Adrenal gland (tissue), 9 donors: ENCODE measurements at regions not wholly inside any gene's neighbourhood (a gene's known extent, or its start where the extent isn't known, plus 50 kb on each side); places are given as distances from the start of the nearest gene placed in this dataset.

Experiments
- DNase-seq, 7 donors: peaks; one replicate each; pipeline ENCODE4 v3.0.0-alpha.2; 2019 to 2020
- H3K27ac ChIP-seq, 5 donors: fragments of 200-600 bp; sonication (generic) in 4 of 5; 1 replicate in 3 of 5; 2 replicates in 2 of 5; pipeline versions ENCODE4 v1.5.1 to v1.8.0; 2016 to 2020; ENCODE audit warnings: mild to moderate bottlenecking in 1 of 5
- H3K27me3 ChIP-seq: fragments of 200-600 bp; 2 replicates; pipeline ENCODE4 v1.8.0; 2021
- H3K36me3 ChIP-seq, 2 donors: fragments of 200-600 bp; replicated peaks in 1 of 2; 1 replicate in 1 of 2; 2 replicates in 1 of 2; pipeline versions ENCODE4 v1.5.1 to v1.8.0; 2018 to 2022
- H3K4me1 ChIP-seq, 2 donors: fragments of 200-600 bp; replicated peaks in 1 of 2; 1 replicate in 1 of 2; 2 replicates in 1 of 2; pipeline versions ENCODE4 v1.5.1 to v1.8.0; 2018 to 2021
- H3K4me3 ChIP-seq, 4 donors: fragments of 200-600 bp; sonication (generic) in 3 of 4; one replicate each; pipeline ENCODE4 v1.5.1; 2016 to 2018
- H3K9me3 ChIP-seq, 3 donors: fragments of 200-600 bp; sonication (generic) in 1 of 3; replicated peaks in 1 of 3; 1 replicate in 2 of 3; 2 replicates in 1 of 3; pipeline versions ENCODE4 v1.5.1 to v1.8.0; 2016 to 2021
- CTCF ChIP-seq, 6 experiments: fragments of 450-650 bp in 4 of 6; fragments of 200-600 bp in 2 of 6; sonication (generic) in 1 of 6; IDR thresholded peaks; 1 replicate in 5 of 6; 2 replicates in 1 of 6; pipeline versions ENCODE4 v1.5.1 to v1.8.0; 2016 to 2021; ENCODE audit warnings: antibody characterized with exemption in 6 of 6, mild to moderate bottlenecking in 2 of 6, moderate library complexity in 1 of 6
- POLR2A ChIP-seq, 2 donors: fragments of 450-650 bp; IDR thresholded peaks; one replicate each; pipeline ENCODE4 v1.6.1; 2017; ENCODE audit warnings: antibody characterized with exemption in 2 of 2, mild to moderate bottlenecking in 2 of 2, moderate library complexity in 1 of 2
- WGBS, 4 donors: extraction: QIAGEN DNeasy Blood & Tissue Kit in 2 of 4; methylation state at CpG; one replicate each; pipeline versions ENCODE4 v1.1.5 to v1.1.7; 2013 to 2017; 5-methylcytosine and 5-hydroxymethylcytosine counted together
- intact Hi-C, 2 donors: fragments of 100-400 bp; cut with DNase I; formaldehyde crosslinking; loops; one replicate each; pipeline versions ENCODE4 v1.14.1 to v1.15.0; 2022 to 2023
- donor health status: healthy with polysubstance abuse.
- donor health status: Bipolar disorder and iron deficiency.
- donor health status: DM: yes; HTN: yes; CAD: no.
- donor health status: DM: no; HTN: no; CAD: no.
- donor health status: DM: no; HTN: no; CAD: no.

GRCh38 chrX:39556056-39556455, 541.7 kb downstream of the BCOR start:
- no peak overlapping the region for H3K27ac ChIP-seq
- no peaks in the 10 kb centered on the region for H3K36me3 ChIP-seq
- peaks cover 6% of the 10 kb centered on the region for H3K27me3 ChIP-seq
- no peak for TF ChIP-seq CTCF (IDR thresholded peaks at IDR 0.05)
- no peak for TF ChIP-seq POLR2A (IDR thresholded peaks at IDR 0.05)
- intact Hi-C loops: no loop called here
- H3K9me3 ChIP-seq: no peaks in the 10 kb centered on the region
- no peak for DNase-seq
- WGBS, 4 donors: 84 to 98% (median 92%) methylated on average over 3 of the region's 3 CpGs
- no peak overlapping the region for H3K4me3 ChIP-seq
- H3K4me1 ChIP-seq: no peaks in the 10 kb centered on the region

GRCh38 chrX:39559229-39559628, 538.5 kb downstream of the BCOR start:
- TF ChIP-seq POLR2A (IDR thresholded peaks at IDR 0.05): no peak
- TF ChIP-seq CTCF (IDR thresholded peaks at IDR 0.05): no peak
- 79 to 83% (median 82%) methylated on average over 4 of the region's 4 CpGs for WGBS, 4 donors
- intact Hi-C loops: no loop called here
- DNase-seq: no peak
- Histone ChIP-seq H3K9me3 (no peaks in the 10 kb centered on the region), H3K4me1 (no peaks in the 10 kb centered on the region), H3K4me3 (no peak overlapping the region), H3K36me3 (no peaks in the 10 kb centered on the region), H3K27ac (no peak overlapping the region), H3K27me3 (peaks cover 4% of the 10 kb centered on the region)

GRCh38 chrX:39560271-39560670, 537.5 kb downstream of the BCOR start:
- 72 to 81% (median 75%) methylated on average over 9 to 12 of the region's 12 CpGs for WGBS, 4 donors
- no peak overlapping the region for H3K4me3 ChIP-seq
- peaks cover 2% of the 10 kb centered on the region for H3K27me3 ChIP-seq
- no peak overlapping the region for H3K27ac ChIP-seq
- no peaks in the 10 kb centered on the region for H3K36me3 ChIP-seq
- no peak for DNase-seq
- no peaks in the 10 kb centered on the region for H3K4me1 ChIP-seq
- TF ChIP-seq CTCF (IDR thresholded peaks at IDR 0.05) (no peak), POLR2A (IDR thresholded peaks at IDR 0.05) (no peak)
- intact Hi-C loops: no loop called here
- no peaks in the 10 kb centered on the region for H3K9me3 ChIP-seq

- DNase-seq: no peak
- H3K9me3 ChIP-seq: no peaks in the 10 kb centered on the region
- TF ChIP-seq CTCF (IDR thresholded peaks at IDR 0.05): no peak
- no peak for TF ChIP-seq POLR2A (IDR thresholded peaks at IDR 0.05)
- H3K27me3 ChIP-seq: peaks cover 13% of the 10 kb centered on the region
- no peaks in the 10 kb centered on the region for H3K36me3 ChIP-seq
- intact Hi-C loops: no loop called here
- H3K4me1 ChIP-seq: no peaks in the 10 kb centered on the region
- no peak overlapping the region for H3K4me3 ChIP-seq
- no peak overlapping the region for H3K27ac ChIP-seq
Measured at GRCh38 chrX:39563178-39563577, 534.6 kb downstream of the BCOR start.
